Pancreas (tissue), 10 donors: ENCODE measurements at regions not wholly inside any gene's neighbourhood (a gene's known extent, or its start where the extent isn't known, plus 50 kb on each side); places are given as distances from the start of the nearest gene placed in this dataset.
A peak's percentile ranks its signal among the peaks of the same experiment; 100 is the strongest.

ENCODE experiments used
- ATAC-seq, 4 donors: fragments of 200-7000 bp; cut with Tn5 transposase; one replicate each; pipeline versions ENCODE4 v1.8.0 to v1.9.1; 2020; ENCODE audit warnings: mild to moderate bottlenecking in 4 of 4, moderate library complexity in 4 of 4
- DNase-seq, 6 donors: peaks; one replicate each; pipeline ENCODE4 v3.0.0-alpha.2; 2020
- FAIRE-seq: peaks from 2 replicates; lab custom pipeline; 2012; peaks lifted over from hg19 to GRCh38; lab: Jason Lieb, UNC
- H3K27ac ChIP-seq, 4 donors: fragments of 200-600 bp; sonication (generic); 1 replicate in 3 of 4; 2 replicates in 1 of 4; pipeline versions ENCODE4 v1.5.0 to v1.8.0; 2020
- H3K27me3 ChIP-seq, 4 donors: fragments of 200-600 bp; one replicate each; pipeline ENCODE4 v1.8.0; 2021
- H3K36me3 ChIP-seq, 3 donors: fragments of 200-600 bp; sonication (generic) in 1 of 3; one replicate each; pipeline versions ENCODE4 v1.5.0 to v1.8.0; 2020 to 2021
- H3K4me1 ChIP-seq, 3 donors: fragments of 200-600 bp; one replicate each; pipeline ENCODE4 v1.8.0; 2021
- H3K4me3 ChIP-seq, 4 donors: fragments of 200-600 bp; sonication (generic) in 2 of 4; one replicate each; pipeline versions ENCODE4 v1.5.0 to v1.8.0; 2020 to 2021
- H3K9me3 ChIP-seq, 4 donors: fragments of 200-600 bp; one replicate each; pipeline ENCODE4 v1.8.0; 2021
- WGBS, 2 donors: extraction: QIAGEN DNeasy Blood & Tissue Kit; methylation state at CpG; one replicate each; pipeline ENCODE4 v1.1.7; 2013; 5-methylcytosine and 5-hydroxymethylcytosine counted together
- intact Hi-C, 3 donors: fragments of 100-400 bp; cut with DNase I; formaldehyde crosslinking; loops; one replicate each; pipeline versions ENCODE4 v1.11.1 to v1.14.2; 2022
- TF ChIP-seq, protein P1 (sequence below), 4 donors: fragments of 200-600 bp; sonication (generic) in 3 of 4; IDR thresholded peaks; one replicate each; pipeline versions ENCODE4 v1.5.0 to v1.8.0; 2021; ENCODE audit warnings: antibody characterized with exemption in 4 of 4
- donor health status: healthy with polysubstance abuse.
- donor health status: DM: no; HTN: no; CAD: no; lungs with moderate emphysema.
- donor health status: DM: no; HTN: no; CAD: no.
- donor health status: control.
- donor health status: control.
- donor health status: Bipolar disorder and iron deficiency.
- donor health status: DM: yes; HTN: yes; CAD: no.
- donor health status: DM: no; HTN: no; CAD: no.
- donor health status: DM: no; HTN: no; CAD: no.
- donor health status: DM: yes; HTN: yes; CAD: no.

- intact Hi-C loops = no loop called here
- no peaks in the 10 kb centered on the region for H3K9me3 ChIP-seq
- H3K36me3 ChIP-seq = no peaks in the 10 kb centered on the region
- TF ChIP-seq, protein P1, sequence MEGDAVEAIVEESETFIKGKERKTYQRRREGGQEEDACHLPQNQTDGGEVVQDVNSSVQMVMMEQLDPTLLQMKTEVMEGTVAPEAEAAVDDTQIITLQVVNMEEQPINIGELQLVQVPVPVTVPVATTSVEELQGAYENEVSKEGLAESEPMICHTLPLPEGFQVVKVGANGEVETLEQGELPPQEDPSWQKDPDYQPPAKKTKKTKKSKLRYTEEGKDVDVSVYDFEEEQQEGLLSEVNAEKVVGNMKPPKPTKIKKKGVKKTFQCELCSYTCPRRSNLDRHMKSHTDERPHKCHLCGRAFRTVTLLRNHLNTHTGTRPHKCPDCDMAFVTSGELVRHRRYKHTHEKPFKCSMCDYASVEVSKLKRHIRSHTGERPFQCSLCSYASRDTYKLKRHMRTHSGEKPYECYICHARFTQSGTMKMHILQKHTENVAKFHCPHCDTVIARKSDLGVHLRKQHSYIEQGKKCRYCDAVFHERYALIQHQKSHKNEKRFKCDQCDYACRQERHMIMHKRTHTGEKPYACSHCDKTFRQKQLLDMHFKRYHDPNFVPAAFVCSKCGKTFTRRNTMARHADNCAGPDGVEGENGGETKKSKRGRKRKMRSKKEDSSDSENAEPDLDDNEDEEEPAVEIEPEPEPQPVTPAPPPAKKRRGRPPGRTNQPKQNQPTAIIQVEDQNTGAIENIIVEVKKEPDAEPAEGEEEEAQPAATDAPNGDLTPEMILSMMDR (IDR thresholded peaks at IDR 0.05) = no peak
- no peak for FAIRE-seq
- ATAC-seq = no peak
- H3K4me3 ChIP-seq = no peak overlapping the region
- H3K4me1 ChIP-seq = no peaks in the 10 kb centered on the region
- DNase-seq = no peak
- 46 to 50% methylated on average over 2 of the region's 2 CpGs for WGBS, 2 donors
- no peak overlapping the region for H3K27ac ChIP-seq
- H3K27me3 ChIP-seq = no peaks in the 10 kb centered on the region
These were observed 189.6 kb upstream of the INHBA start for GRCh38 chr7:41892356-41893100.

- no peak for DNase-seq
- intact Hi-C loops = no loop called here
- TF ChIP-seq, protein P1 (IDR thresholded peaks at IDR 0.05) = no peak
- Histone ChIP-seq H3K27me3 (no peaks in the 10 kb centered on the region), H3K4me1 (no peaks in the 10 kb centered on the region), H3K9me3 (no peaks in the 10 kb centered on the region), H3K27ac (no peak overlapping the region), H3K4me3 (no peak overlapping the region), H3K36me3 (no peaks in the 10 kb centered on the region)
- WGBS, 2 donors = 70 to 72% methylated on average over 8 of the region's 8 CpGs
- ATAC-seq = no peak
- FAIRE-seq = no peak
These were observed 189.1 kb upstream of the INHBA start for GRCh38 chr7:41891950-41892349.

DNA sequence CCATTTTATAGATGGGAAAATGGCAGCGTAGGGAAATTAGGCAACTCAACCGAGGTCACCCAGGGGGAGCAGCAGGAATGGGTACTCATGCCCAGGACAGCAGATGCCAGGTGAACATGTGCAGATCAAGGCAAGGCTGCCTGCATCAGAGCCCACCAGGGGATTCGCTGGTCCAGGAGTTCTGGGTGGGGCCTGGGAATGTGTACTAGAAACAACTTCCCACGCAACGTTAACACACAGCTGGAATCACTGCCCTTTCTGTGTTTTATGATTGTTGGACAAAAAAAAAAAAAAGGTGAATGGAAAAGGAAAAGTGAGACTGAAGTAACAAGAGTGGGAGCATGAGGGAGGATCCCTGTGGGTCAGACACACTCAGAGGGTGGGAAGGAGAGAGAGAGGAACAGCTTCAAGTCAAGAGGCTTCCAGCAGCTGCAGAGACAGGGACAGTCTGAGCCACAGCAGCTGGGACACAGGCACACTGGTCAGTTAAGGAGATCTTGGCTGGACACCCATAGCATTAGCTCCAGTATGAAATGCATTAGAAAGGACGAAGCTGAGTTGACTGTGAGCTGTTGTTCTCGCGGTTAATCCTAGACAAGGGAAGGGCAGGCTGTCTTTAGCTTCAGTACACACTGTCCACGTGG, 187.9 kb upstream of the INHBA start:
- Histone ChIP-seq H3K4me3 (no peak overlapping the region), H3K36me3 (no peaks in the 10 kb centered on the region), H3K27ac (no peak overlapping the region), H3K4me1 (no peaks in the 10 kb centered on the region), H3K27me3 (no peaks in the 10 kb centered on the region), H3K9me3 (no peaks in the 10 kb centered on the region)
- 60 to 73% methylated on average over 9 of the region's 9 CpGs for WGBS, 2 donors
- TF ChIP-seq, protein P1 (IDR thresholded peaks at IDR 0.05) = no peak
- ATAC-seq (peak in 1 of 4 donors; percentile 36), FAIRE-seq (no peak), DNase-seq (no peak)
- intact Hi-C loops = no loop called here

- FAIRE-seq (no peak), ATAC-seq (no peak), DNase-seq (no peak)
- intact Hi-C loops = no loop called here
- Histone ChIP-seq H3K27ac (no peak overlapping the region), H3K36me3 (no peaks in the 10 kb centered on the region), H3K9me3 (no peaks in the 10 kb centered on the region), H3K4me3 (no peak overlapping the region), H3K4me1 (no peaks in the 10 kb centered on the region), H3K27me3 (no peaks in the 10 kb centered on the region)
- TF ChIP-seq, protein P1 (IDR thresholded peaks at IDR 0.05) = no peak
- WGBS, 2 donors = 70 to 78% methylated on average over 4 of the region's 4 CpGs
These were observed 186.6 kb upstream of the INHBA start for GRCh38 chr7:41889472-41889871.

DNA sequence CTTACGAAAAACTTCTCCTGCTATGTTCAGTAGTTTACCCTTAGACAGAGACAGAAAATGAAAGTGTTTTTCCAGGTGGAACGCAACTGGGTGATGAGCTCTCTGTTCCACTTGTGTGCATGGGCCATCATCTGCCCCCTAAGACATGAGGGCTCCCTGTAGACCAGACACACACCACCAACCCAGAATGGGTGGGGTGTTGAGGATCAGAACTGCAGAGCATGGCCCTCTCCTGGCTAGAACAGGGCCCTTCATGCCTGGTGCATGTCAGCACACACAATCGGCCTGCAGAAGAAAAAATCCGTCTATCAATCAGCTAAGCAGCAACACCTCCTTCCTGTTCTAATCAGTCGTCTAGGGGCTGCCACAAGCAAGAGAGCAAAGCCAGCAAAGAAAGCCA, 186.2 kb upstream of the INHBA start:
- FAIRE-seq = no peak
- no peak for ATAC-seq
- H3K36me3 ChIP-seq = no peaks in the 10 kb centered on the region
- WGBS, 2 donors = 43 to 53% methylated on average over 5 of the region's 5 CpGs
- intact Hi-C loops = no loop called here
- H3K27ac ChIP-seq = no peak overlapping the region
- no peaks in the 10 kb centered on the region for H3K9me3 ChIP-seq
- H3K27me3 ChIP-seq = no peaks in the 10 kb centered on the region
- H3K4me3 ChIP-seq = no peak overlapping the region
- H3K4me1 ChIP-seq = no peaks in the 10 kb centered on the region
- TF ChIP-seq, protein P1 (IDR thresholded peaks at IDR 0.05) = no peak
- DNase-seq = no peak
